ENCODE measurements at regions not wholly inside any gene's neighbourhood (a gene's known extent, or its start where the extent isn't known, plus 50 kb on each side); places are given as distances from the start of the nearest gene placed in this dataset.

- Histone ChIP-seq H3K36me3 (ENCODE audit: control insufficient read depth, insufficient read depth, low read length) (no peaks in the 10 kb centered on the region), H3K4me1 (ENCODE audit: control insufficient read depth, insufficient read depth, low read length) (no peaks in the 10 kb centered on the region), H3K4me3 (ENCODE audit: low read length) (no peak overlapping the region), H3K27me3 (ENCODE audit: control insufficient read depth, insufficient read depth, low read length) (no peaks in the 10 kb centered on the region), H3K9me3 (ENCODE audit: control insufficient read depth, low read depth, low read length) (no peaks in the 10 kb centered on the region), H3K27ac (ENCODE audit: low read length) (no peak overlapping the region)
- 100% methylated on average over 2 of the region's 12 CpGs for WGBS (ENCODE audit: insufficient coverage, low lambda C conversion rate)
- DNase-seq: no peak
Measured at GRCh38 chr7:156435486-156436231, 204.9 kb upstream of the RNF32 start.

DNA sequence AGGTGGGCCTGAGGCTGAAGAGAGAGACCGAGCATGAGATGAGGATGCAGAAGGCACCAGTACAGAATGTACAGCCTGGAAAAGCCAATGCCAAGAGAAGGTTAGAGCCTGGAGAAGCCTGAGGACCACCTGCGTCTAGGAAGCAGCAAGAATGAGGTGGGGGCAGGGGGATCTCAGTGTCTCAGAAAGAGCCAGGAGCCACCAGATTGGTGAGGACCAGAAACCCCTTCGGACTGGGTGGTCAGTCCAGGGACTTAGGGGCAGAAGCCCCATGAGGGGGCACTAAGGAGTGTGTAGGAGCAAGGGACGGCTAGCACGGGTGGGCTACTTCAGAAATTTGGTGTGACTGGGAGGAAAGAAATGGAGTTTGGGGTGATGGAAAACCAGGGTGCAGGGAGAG lies 205.9 kb upstream of the RNF32 start:
- Histone ChIP-seq H3K27me3 (ENCODE audit: control insufficient read depth, insufficient read depth, low read length) (no peaks in the 10 kb centered on the region), H3K4me3 (ENCODE audit: low read length) (no peak overlapping the region), H3K4me1 (ENCODE audit: control insufficient read depth, insufficient read depth, low read length) (no peaks in the 10 kb centered on the region), H3K9me3 (ENCODE audit: control insufficient read depth, low read depth, low read length) (no peaks in the 10 kb centered on the region), H3K27ac (ENCODE audit: low read length) (no peak overlapping the region), H3K36me3 (ENCODE audit: control insufficient read depth, insufficient read depth, low read length) (no peaks in the 10 kb centered on the region)
- 100% methylated on average over 1 of the region's 5 CpGs for WGBS (ENCODE audit: insufficient coverage, low lambda C conversion rate)
- DNase-seq: no peak

GRCh38 chr7:156432018-156432417 lies 208.6 kb upstream of the RNF32 start:
- WGBS (ENCODE audit: insufficient coverage, low lambda C conversion rate): 100% methylated on average over 1 of the region's 11 CpGs
- Histone ChIP-seq H3K4me1 (ENCODE audit: control insufficient read depth, insufficient read depth, low read length) (no peaks in the 10 kb centered on the region), H3K36me3 (ENCODE audit: control insufficient read depth, insufficient read depth, low read length) (no peaks in the 10 kb centered on the region), H3K27me3 (ENCODE audit: control insufficient read depth, insufficient read depth, low read length) (no peaks in the 10 kb centered on the region), H3K9me3 (ENCODE audit: control insufficient read depth, low read depth, low read length) (no peaks in the 10 kb centered on the region), H3K27ac (ENCODE audit: low read length) (no peak overlapping the region), H3K4me3 (ENCODE audit: low read length) (no peak overlapping the region)
- DNase-seq: no peak

- Histone ChIP-seq H3K4me1 (ENCODE audit: control insufficient read depth, insufficient read depth, low read length) (no peaks in the 10 kb centered on the region), H3K9me3 (ENCODE audit: control insufficient read depth, low read depth, low read length) (no peaks in the 10 kb centered on the region), H3K36me3 (ENCODE audit: control insufficient read depth, insufficient read depth, low read length) (no peaks in the 10 kb centered on the region), H3K4me3 (ENCODE audit: low read length) (no peak overlapping the region), H3K27me3 (ENCODE audit: control insufficient read depth, insufficient read depth, low read length) (no peaks in the 10 kb centered on the region), H3K27ac (ENCODE audit: low read length) (no peak overlapping the region)
- WGBS (ENCODE audit: insufficient coverage, low lambda C conversion rate): no CpG with 5 or more reads among the region's 7 CpGs
- no peak for DNase-seq
Measured at GRCh38 chr7:156430109-156430508, 210.5 kb upstream of the RNF32 start.

- no peaks in the 10 kb centered on the region for H3K4me1 ChIP-seq (ENCODE audit: control insufficient read depth, insufficient read depth, low read length)
Measured at GRCh38 chr7:156429514-156429913, 211.1 kb upstream of the RNF32 start.

DNA sequence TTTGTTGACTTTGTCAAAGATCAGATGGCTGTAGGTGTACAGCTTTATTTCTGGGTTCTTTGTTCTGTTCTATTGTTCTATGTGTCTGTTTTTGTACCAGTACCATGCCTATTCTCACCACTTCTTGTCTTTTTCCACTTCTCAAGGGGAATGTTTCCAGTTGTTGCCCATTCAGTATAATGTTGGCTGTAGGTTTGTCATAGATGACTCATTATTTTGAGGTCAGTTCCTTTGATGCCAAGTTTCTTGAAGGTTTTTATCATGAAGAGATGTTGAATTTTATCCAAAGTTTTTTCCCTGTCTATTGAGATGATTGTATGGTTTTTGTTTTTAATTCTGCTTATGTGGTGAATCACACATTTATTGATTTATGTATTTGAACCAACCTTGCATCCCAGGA lies 216.7 kb upstream of the RNF32 start:
- Histone ChIP-seq H3K4me1 (ENCODE audit: control insufficient read depth, insufficient read depth, low read length) (no peaks in the 10 kb centered on the region), H3K4me3 (ENCODE audit: low read length) (no peak overlapping the region), H3K36me3 (ENCODE audit: control insufficient read depth, insufficient read depth, low read length) (no peaks in the 10 kb centered on the region), H3K9me3 (ENCODE audit: control insufficient read depth, low read depth, low read length) (no peaks in the 10 kb centered on the region), H3K27me3 (ENCODE audit: control insufficient read depth, insufficient read depth, low read length) (no peaks in the 10 kb centered on the region), H3K27ac (ENCODE audit: low read length) (no peak overlapping the region)
- DNase-seq: no peak

More at GRCh38 chr7:156429514-156429913, 211.1 kb upstream of the RNF32 start:
- WGBS (ENCODE audit: insufficient coverage, low lambda C conversion rate): no CpG with 5 or more reads among the region's 5 CpGs
- Histone ChIP-seq H3K27ac (ENCODE audit: low read length) (no peak overlapping the region), H3K27me3 (ENCODE audit: control insufficient read depth, insufficient read depth, low read length) (no peaks in the 10 kb centered on the region), H3K4me3 (ENCODE audit: low read length) (no peak overlapping the region), H3K9me3 (ENCODE audit: control insufficient read depth, low read depth, low read length) (no peaks in the 10 kb centered on the region), H3K36me3 (ENCODE audit: control insufficient read depth, insufficient read depth, low read length) (no peaks in the 10 kb centered on the region)
- DNase-seq: no peak

- no peaks in the 10 kb centered on the region for H3K36me3 ChIP-seq (ENCODE audit: control insufficient read depth, insufficient read depth, low read length)
- H3K9me3 ChIP-seq (ENCODE audit: control insufficient read depth, low read depth, low read length): no peaks in the 10 kb centered on the region
- no peaks in the 10 kb centered on the region for H3K27me3 ChIP-seq (ENCODE audit: control insufficient read depth, insufficient read depth, low read length)
- peaks cover 4% of the 10 kb centered on the region for H3K4me1 ChIP-seq (ENCODE audit: control insufficient read depth, insufficient read depth, low read length)
- no peak for DNase-seq
- no peak overlapping the region for H3K27ac ChIP-seq (ENCODE audit: low read length)
- no peak overlapping the region for H3K4me3 ChIP-seq (ENCODE audit: low read length)
- 100% methylated on average over 1 of the region's 1 CpG for WGBS (ENCODE audit: insufficient coverage, low lambda C conversion rate)
Measured at GRCh38 chr7:156420496-156420895, 220.1 kb upstream of the RNF32 start.

- no CpG with 5 or more reads among the region's 3 CpGs for WGBS (ENCODE audit: insufficient coverage, low lambda C conversion rate)
- Histone ChIP-seq H3K27me3 (ENCODE audit: control insufficient read depth, insufficient read depth, low read length) (no peaks in the 10 kb centered on the region), H3K4me1 (ENCODE audit: control insufficient read depth, insufficient read depth, low read length) (peaks cover 4% of the 10 kb centered on the region), H3K9me3 (ENCODE audit: control insufficient read depth, low read depth, low read length) (no peaks in the 10 kb centered on the region), H3K36me3 (ENCODE audit: control insufficient read depth, insufficient read depth, low read length) (no peaks in the 10 kb centered on the region), H3K27ac (ENCODE audit: low read length) (no peak overlapping the region), H3K4me3 (ENCODE audit: low read length) (no peak overlapping the region)
- DNase-seq: no peak
Measured at GRCh38 chr7:156419782-156420181, 220.8 kb upstream of the RNF32 start.

DNA sequence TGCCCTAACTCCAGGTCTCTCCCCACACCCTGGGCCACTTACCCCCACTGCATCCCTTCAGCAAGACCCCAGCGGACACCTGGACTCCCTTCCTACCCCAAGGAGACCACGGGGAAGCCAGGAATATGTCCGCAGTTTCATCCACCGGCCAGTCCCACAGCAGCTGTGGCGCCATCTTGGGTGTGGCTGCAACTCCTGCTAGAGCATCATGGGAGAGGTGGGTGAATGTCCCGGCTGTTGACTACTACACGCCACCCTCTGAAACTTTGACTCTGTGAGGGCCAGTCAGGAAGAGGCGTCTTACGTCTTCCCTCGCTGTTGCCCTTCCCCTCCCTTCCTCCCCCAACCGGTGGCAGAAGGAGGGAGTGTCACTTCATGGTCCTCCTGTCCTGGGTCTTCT lies 238.3 kb upstream of the RNF32 start:
- 91% methylated on average over 4 of the region's 11 CpGs for whole genome bisulfite sequencing (ENCODE audit: insufficient coverage, low lambda C conversion rate)
- Histone ChIP-seq H3K4me1 (ENCODE audit: control insufficient read depth, insufficient read depth, low read length) (no peaks in the 10 kb centered on the region), H3K27ac (ENCODE audit: low read length) (no peak overlapping the region), H3K4me3 (ENCODE audit: low read length) (no peak overlapping the region), H3K27me3 (ENCODE audit: control insufficient read depth, insufficient read depth, low read length) (no peaks in the 10 kb centered on the region), H3K36me3 (ENCODE audit: control insufficient read depth, insufficient read depth, low read length) (no peaks in the 10 kb centered on the region), H3K9me3 (ENCODE audit: control insufficient read depth, low read depth, low read length) (no peaks in the 10 kb centered on the region)
- no peak for DNase-seq

GRCh38 chr7:156401617-156402016 lies 239.0 kb upstream of the RNF32 start:
- H3K4me3 ChIP-seq (ENCODE audit: low read length): no peak overlapping the region
- no CpG with 5 or more reads among the region's 9 CpGs for WGBS (ENCODE audit: insufficient coverage, low lambda C conversion rate)
- no peaks in the 10 kb centered on the region for H3K27me3 ChIP-seq (ENCODE audit: control insufficient read depth, insufficient read depth, low read length)
- no peaks in the 10 kb centered on the region for H3K36me3 ChIP-seq (ENCODE audit: control insufficient read depth, insufficient read depth, low read length)
- H3K4me1 ChIP-seq (ENCODE audit: control insufficient read depth, insufficient read depth, low read length): no peaks in the 10 kb centered on the region
- H3K27ac ChIP-seq (ENCODE audit: low read length): no peak overlapping the region
- no peaks in the 10 kb centered on the region for H3K9me3 ChIP-seq (ENCODE audit: control insufficient read depth, low read depth, low read length)
- DNase-seq: no peak

GRCh38 chr7:156400046-156400445 lies 240.5 kb upstream of the RNF32 start:
- DNase-seq: no peak
- H3K36me3 ChIP-seq (ENCODE audit: control insufficient read depth, insufficient read depth, low read length): no peaks in the 10 kb centered on the region
- no peak overlapping the region for H3K4me3 ChIP-seq (ENCODE audit: low read length)
- WGBS (ENCODE audit: insufficient coverage, low lambda C conversion rate): no CpG with 5 or more reads among the region's 5 CpGs
- H3K27me3 ChIP-seq (ENCODE audit: control insufficient read depth, insufficient read depth, low read length): no peaks in the 10 kb centered on the region
- no peak overlapping the region for H3K27ac ChIP-seq (ENCODE audit: low read length)
- no peaks in the 10 kb centered on the region for H3K4me1 ChIP-seq (ENCODE audit: control insufficient read depth, insufficient read depth, low read length)
- H3K9me3 ChIP-seq (ENCODE audit: control insufficient read depth, low read depth, low read length): no peaks in the 10 kb centered on the region
